HG03175 (cell line): ENCODE measurements at regions not wholly inside any gene's neighbourhood (a gene's known extent, or its start where the extent isn't known, plus 50 kb on each side); places are given as distances from the start of the nearest gene placed in this dataset.
A peak's percentile ranks its signal among the peaks of the same experiment; 100 is the strongest.

Experiments used
- ATAC-seq: cut with Tn5 transposase; IDR thresholded peaks from one replicate; pipeline ENCODE4 v1.9.1; 2021; ENCODE audit warnings: mild to moderate bottlenecking, moderate library complexity; ENCODE audit not compliant: unreplicated experiment

- ATAC-seq: no peak
Observed at GRCh38 chr15:79373113-79373512, 59.0 kb upstream of the MINAR1 start.

GRCh38 chr15:79373728-79374127 lies 58.4 kb upstream of the MINAR1 start:
- no peak for ATAC-seq

- no peak for ATAC-seq
Observed at GRCh38 chr15:79376383-79376782, 55.8 kb upstream of the MINAR1 start.

- ATAC-seq: no peak
Observed at GRCh38 chr15:79378394-79379109, 53.6 kb upstream of the MINAR1 start.

GRCh38 chr15:79380755-79381497 lies 51.2 kb upstream of the MINAR1 start:
- peak; percentile 69 for ATAC-seq

- no peak for ATAC-seq
Observed at GRCh38 chr15:79381593-79381992, 50.5 kb upstream of the MINAR1 start.
